22Rv1 (cell line): ENCODE measurements at regions not wholly inside any gene's neighbourhood (a gene's known extent, or its start where the extent isn't known, plus 50 kb on each side); places are given as distances from the start of the nearest gene placed in this dataset.
"Not testable (repeated sequence)": the region's sequence is repeated elsewhere in the genome, so short reads cannot be mapped to it uniquely, and the experiment has no call there.

Experiments
- H3K27ac ChIP-seq: fragments of 450-650 bp; 2 replicates; pipeline ENCODE4 v1.5.1; 2017
- ZFX ChIP-seq: fragments of 450-650 bp; IDR thresholded peaks from 2 replicates; pipeline ENCODE4 v1.6.1; 2017; ENCODE audit warnings: antibody characterized with exemption, borderline replicate concordance
- TF ChIP-seq, protein P1 (sequence below): fragments of 450-650 bp; IDR thresholded peaks from 2 replicates; pipeline ENCODE4 v1.5.1; 2017; ENCODE audit warnings: mild to moderate bottlenecking

- TF ChIP-seq ZFX = no peak
- TF ChIP-seq, protein P1, sequence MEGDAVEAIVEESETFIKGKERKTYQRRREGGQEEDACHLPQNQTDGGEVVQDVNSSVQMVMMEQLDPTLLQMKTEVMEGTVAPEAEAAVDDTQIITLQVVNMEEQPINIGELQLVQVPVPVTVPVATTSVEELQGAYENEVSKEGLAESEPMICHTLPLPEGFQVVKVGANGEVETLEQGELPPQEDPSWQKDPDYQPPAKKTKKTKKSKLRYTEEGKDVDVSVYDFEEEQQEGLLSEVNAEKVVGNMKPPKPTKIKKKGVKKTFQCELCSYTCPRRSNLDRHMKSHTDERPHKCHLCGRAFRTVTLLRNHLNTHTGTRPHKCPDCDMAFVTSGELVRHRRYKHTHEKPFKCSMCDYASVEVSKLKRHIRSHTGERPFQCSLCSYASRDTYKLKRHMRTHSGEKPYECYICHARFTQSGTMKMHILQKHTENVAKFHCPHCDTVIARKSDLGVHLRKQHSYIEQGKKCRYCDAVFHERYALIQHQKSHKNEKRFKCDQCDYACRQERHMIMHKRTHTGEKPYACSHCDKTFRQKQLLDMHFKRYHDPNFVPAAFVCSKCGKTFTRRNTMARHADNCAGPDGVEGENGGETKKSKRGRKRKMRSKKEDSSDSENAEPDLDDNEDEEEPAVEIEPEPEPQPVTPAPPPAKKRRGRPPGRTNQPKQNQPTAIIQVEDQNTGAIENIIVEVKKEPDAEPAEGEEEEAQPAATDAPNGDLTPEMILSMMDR = no peak
- H3K27ac ChIP-seq = no peak overlapping the region
Measured at GRCh38 chr2:128516938-128517337, 198.3 kb upstream of the HS6ST1 start.

GRCh38 chr2:128519028-128519427 lies 200.4 kb upstream of the HS6ST1 start:
- not testable (repeated sequence) for H3K27ac ChIP-seq

GRCh38 chr2:128519517-128520215 lies 201.0 kb upstream of the HS6ST1 start:
- TF ChIP-seq, protein P1 = no peak
- no peak for TF ChIP-seq ZFX
- no peak overlapping the region for H3K27ac ChIP-seq

DNA sequence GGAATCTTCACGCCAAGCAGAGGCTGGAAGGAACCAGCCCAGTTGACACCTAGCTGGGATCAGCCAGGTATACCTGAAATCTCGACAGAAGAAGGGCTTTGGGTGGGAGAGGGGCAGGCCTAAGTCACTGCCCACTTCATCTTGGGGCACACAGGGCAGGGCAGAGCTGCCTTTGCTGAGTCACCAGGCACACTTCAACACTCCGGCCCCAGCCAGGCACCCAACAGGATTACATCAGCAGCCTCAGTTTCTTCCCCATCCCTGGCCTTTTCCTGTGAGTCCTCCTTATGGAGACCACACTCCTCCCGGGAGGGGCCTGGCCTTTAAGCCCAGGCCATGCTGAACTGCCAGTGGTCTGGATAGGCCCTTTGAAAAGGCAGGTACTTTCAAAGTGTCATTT lies 201.7 kb upstream of the HS6ST1 start:
- TF ChIP-seq ZFX = no peak
- TF ChIP-seq, protein P1 = no peak
- H3K27ac ChIP-seq = no peak overlapping the region

DNA sequence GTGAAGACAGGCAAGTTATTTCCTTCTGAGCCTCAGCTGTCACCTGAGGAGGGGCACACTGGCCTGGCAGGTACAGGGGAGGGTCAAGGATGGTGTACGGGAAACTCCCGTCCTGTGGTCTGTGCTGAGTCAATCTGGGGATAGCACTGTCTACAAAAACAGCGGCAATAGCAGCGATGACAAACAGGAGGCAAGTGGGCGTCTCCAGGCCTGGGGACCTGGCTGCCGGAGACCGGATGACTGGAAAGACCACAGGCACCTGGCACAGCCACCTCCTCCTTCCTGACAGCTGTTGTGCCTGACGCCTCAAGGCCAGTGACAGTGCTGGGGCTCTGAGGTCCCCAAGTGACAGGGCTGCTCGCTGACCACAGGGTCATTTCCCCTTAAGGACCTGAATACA lies 202.1 kb upstream of the HS6ST1 start:
- TF ChIP-seq ZFX = no peak
- TF ChIP-seq, protein P1 = no peak
- H3K27ac ChIP-seq = no peak overlapping the region

GRCh38 chr2:128521482-128521881 lies 202.8 kb upstream of the HS6ST1 start:
- H3K27ac ChIP-seq = no peak overlapping the region
- TF ChIP-seq ZFX = no peak
- TF ChIP-seq, protein P1 = no peak

DNA sequence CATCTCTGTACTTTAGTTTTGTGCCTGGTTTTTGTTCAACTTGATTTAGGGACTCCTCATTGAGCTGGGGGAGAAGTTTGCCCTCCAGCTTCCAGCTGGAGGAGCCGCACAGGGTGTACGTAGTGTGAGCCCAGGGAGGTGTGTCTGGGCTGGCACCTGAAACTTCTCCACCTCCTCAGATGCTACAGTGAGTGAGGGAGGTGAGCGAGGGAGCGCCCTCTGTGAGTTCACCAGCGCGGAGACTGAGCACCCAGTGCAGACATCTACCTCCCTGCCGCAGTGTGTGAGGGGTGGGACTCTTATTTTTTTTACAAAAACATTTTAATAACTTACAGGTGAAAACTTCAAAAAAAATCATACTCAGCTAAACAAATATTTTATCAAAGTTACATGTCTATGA lies 204.2 kb upstream of the HS6ST1 start:
- H3K27ac ChIP-seq = no peak overlapping the region
- TF ChIP-seq, protein P1 = no peak
- no peak for TF ChIP-seq ZFX

- TF ChIP-seq ZFX = no peak
- TF ChIP-seq, protein P1 = no peak
- H3K27ac ChIP-seq = no peak overlapping the region
Measured at GRCh38 chr2:128523457-128523856, 204.8 kb upstream of the HS6ST1 start.
